ENCODE measurements at regions not wholly inside any gene's neighbourhood (a gene's known extent, or its start where the extent isn't known, plus 50 kb on each side); places are given as distances from the start of the nearest gene placed in this dataset.

- FAIRE-seq, result no peak
- DNase-seq (ENCODE audit: extremely low spot score, insufficient read length, low read depth), result no peak
Measured at GRCh38 chr5:74123929-74124328, 497.9 kb downstream of the ARHGEF28 start.

- FAIRE-seq (no peak), DNase-seq (ENCODE audit: extremely low spot score, insufficient read length, low read depth) (no peak)
Measured at GRCh38 chr5:74122979-74123590, 497.1 kb downstream of the ARHGEF28 start.

- FAIRE-seq, result no peak
- DNase-seq (ENCODE audit: extremely low spot score, insufficient read length, low read depth), result no peak
Measured at GRCh38 chr5:74122175-74122574, 496.2 kb downstream of the ARHGEF28 start.

GRCh38 chr5:74120585-74120984, 494.6 kb downstream of the ARHGEF28 start:
- DNase-seq (ENCODE audit: extremely low spot score, insufficient read length, low read depth) (no peak), FAIRE-seq (no peak)

GRCh38 chr5:74118071-74118470, 492.1 kb downstream of the ARHGEF28 start:
- no peak for FAIRE-seq

GRCh38 chr5:74116984-74117383, 491.0 kb downstream of the ARHGEF28 start:
- no peak for FAIRE-seq

More at GRCh38 chr5:74118071-74118470, 492.1 kb downstream of the ARHGEF28 start:
- DNase-seq (ENCODE audit: extremely low spot score, insufficient read length, low read depth), result no peak

GRCh38 chr5:74116266-74116665, 490.3 kb downstream of the ARHGEF28 start:
- FAIRE-seq (no peak), DNase-seq (ENCODE audit: extremely low spot score, insufficient read length, low read depth) (no peak)

More at GRCh38 chr5:74116984-74117383, 491.0 kb downstream of the ARHGEF28 start:
- DNase-seq (ENCODE audit: extremely low spot score, insufficient read length, low read depth), result no peak

- no peak for FAIRE-seq
Measured at GRCh38 chr5:74113927-74114326, 487.9 kb downstream of the ARHGEF28 start.

GRCh38 chr5:74113196-74113540, 487.2 kb downstream of the ARHGEF28 start:
- DNase-seq (ENCODE audit: extremely low spot score, insufficient read length, low read depth) (no peak), FAIRE-seq (no peak)

More at GRCh38 chr5:74113927-74114326, 487.9 kb downstream of the ARHGEF28 start:
- no peak for DNase-seq (ENCODE audit: extremely low spot score, insufficient read length, low read depth)

GRCh38 chr5:74112372-74113195, 486.6 kb downstream of the ARHGEF28 start:
- FAIRE-seq, result no peak

GRCh38 chr5:74111764-74112163, 485.8 kb downstream of the ARHGEF28 start:
- DNase-seq (ENCODE audit: extremely low spot score, insufficient read length, low read depth) (no peak), FAIRE-seq (no peak)

More at GRCh38 chr5:74112372-74113195, 486.6 kb downstream of the ARHGEF28 start:
- no peak for DNase-seq (ENCODE audit: extremely low spot score, insufficient read length, low read depth)

- DNase-seq (ENCODE audit: extremely low spot score, insufficient read length, low read depth) (no peak), FAIRE-seq (no peak)
Measured at GRCh38 chr5:74109344-74109743, 483.3 kb downstream of the ARHGEF28 start.

GRCh38 chr5:74107899-74108298, 481.9 kb downstream of the ARHGEF28 start:
- no peak for DNase-seq (ENCODE audit: extremely low spot score, insufficient read length, low read depth)
- FAIRE-seq, result no peak

- FAIRE-seq (no peak), DNase-seq (ENCODE audit: extremely low spot score, insufficient read length, low read depth) (no peak)
Measured at GRCh38 chr5:74105126-74105780, 479.3 kb downstream of the ARHGEF28 start.

- DNase-seq (ENCODE audit: extremely low spot score, insufficient read length, low read depth), result no peak
- FAIRE-seq, result no peak
Measured at GRCh38 chr5:74103131-74104023, 477.4 kb downstream of the ARHGEF28 start.

GRCh38 chr5:74100268-74100665, 474.3 kb downstream of the ARHGEF28 start:
- DNase-seq (ENCODE audit: extremely low spot score, insufficient read length, low read depth) (no peak), FAIRE-seq (no peak)

GRCh38 chr5:74099538-74100267, 473.7 kb downstream of the ARHGEF28 start:
- FAIRE-seq (no peak), DNase-seq (ENCODE audit: extremely low spot score, insufficient read length, low read depth) (no peak)

- DNase-seq (ENCODE audit: extremely low spot score, insufficient read length, low read depth) (no peak), FAIRE-seq (no peak)
Measured at GRCh38 chr5:74098941-74099340, 472.9 kb downstream of the ARHGEF28 start.

GRCh38 chr5:74098456-74098855, 472.5 kb downstream of the ARHGEF28 start:
- FAIRE-seq, result no peak
- no peak for DNase-seq (ENCODE audit: extremely low spot score, insufficient read length, low read depth)
